HEK293 (cell line): ENCODE measurements at regions not wholly inside any gene's neighbourhood (a gene's known extent, or its start where the extent isn't known, plus 50 kb on each side); places are given as distances from the start of the nearest gene placed in this dataset.

Experiments used
- CTCF ChIA-PET: fragments of 350-600 bp; formaldehyde crosslinking; extraction: SDS; loops from one replicate; lab custom pipeline; 2021; ENCODE audit warnings: antibody characterized with exemption; lab: Yijun Ruan, JAX
- POLR2A ChIA-PET: fragments of 300-600 bp; formaldehyde crosslinking; extraction: SDS; loops from one replicate; lab custom pipeline; 2020; ENCODE audit warnings: antibody characterized with exemption, inconsistent platforms; lab: Yijun Ruan, JAX
- H3K27ac ChIP-seq: fragments of 200-500 bp; sonication (Bioruptor generic); 2 replicates; pipeline ENCODE4 v1.5.1; 2014; ENCODE audit warnings: low read depth, low read length, control low read depth, inconsistent platforms; ENCODE audit errors: extremely low read depth
- H3K36me3 ChIP-seq, 2 experiments: fragments of 200-500 bp in 1 of 2; sonication (Bioruptor generic) in 1 of 2; 1 replicate in 1 of 2; 2 replicates in 1 of 2; pipeline ENCODE4 v1.5.1; 2014 to 2017; ENCODE audit warnings: inconsistent platforms in 2 of 2, low read length in 2 of 2; ENCODE audit not compliant: control insufficient read depth in 2 of 2, insufficient read depth in 1 of 2
- H3K4me1 ChIP-seq: fragments of 200-500 bp; sonication (Bioruptor generic); 2 replicates; pipeline ENCODE4 v1.5.1; 2014; ENCODE audit warnings: mild to moderate bottlenecking, low read length, inconsistent platforms; ENCODE audit not compliant: control insufficient read depth, insufficient read depth
- H3K4me3 ChIP-seq: 2 replicates; pipeline ENCODE4 v1.5.1; 2011; ENCODE audit warnings: low read depth, mild to moderate bottlenecking, control low read depth, low read length, moderate library complexity
- H3K9me3 ChIP-seq: fragments of 200-500 bp; sonication (Bioruptor generic); 2 replicates; pipeline ENCODE4 v1.5.1; 2014; ENCODE audit warnings: low read depth, low read length, inconsistent platforms; ENCODE audit not compliant: control insufficient read depth, insufficient read depth
- BCL11A ChIP-seq: fragments of 450-650 bp; formaldehyde crosslinking; IDR thresholded peaks from 2 replicates; pipeline ENCODE4 v1.5.1; 2016; ENCODE audit warnings: low read depth, missing biosample characterization, missing genetic modification characterization
- GLI4 ChIP-seq: fragments of 450-650 bp; formaldehyde crosslinking; IDR thresholded peaks from 2 replicates; pipeline ENCODE4 v1.5.1; 2016; ENCODE audit warnings: missing biosample characterization, missing genetic modification characterization
- HOXC10 ChIP-seq: sonication (generic); formaldehyde crosslinking; IDR thresholded peaks from 2 replicates; pipeline ENCODE4 v1.8.1; 2023; ENCODE audit warnings: mild to moderate bottlenecking, missing genetic modification reagents
- HOXD13 ChIP-seq: sonication (generic); formaldehyde crosslinking; IDR thresholded peaks from 2 replicates; pipeline ENCODE4 v1.8.0; 2022; ENCODE audit warnings: missing genetic modification reagents, borderline replicate concordance
- KLF1 ChIP-seq: fragments of 450-650 bp; formaldehyde crosslinking; IDR thresholded peaks from 2 replicates; pipeline ENCODE4 v1.5.1; 2016; ENCODE audit warnings: missing biosample characterization, missing genetic modification characterization
- PRDM1 ChIP-seq: fragments of 450-650 bp; formaldehyde crosslinking; IDR thresholded peaks from 2 replicates; pipeline ENCODE4; 2016; ENCODE audit warnings: missing biosample characterization, missing genetic modification characterization
- REPIN1 ChIP-seq: fragments of 450-650 bp; formaldehyde crosslinking; IDR thresholded peaks from 2 replicates; pipeline ENCODE4 v1.5.1; 2017; ENCODE audit warnings: missing biosample characterization, missing genetic modification characterization, low read depth
- SCRT2 ChIP-seq: fragments of 450-650 bp; formaldehyde crosslinking; IDR thresholded peaks from 2 replicates; pipeline ENCODE4 v1.5.1; 2016; ENCODE audit warnings: missing biosample characterization, missing genetic modification characterization
- ZBTB20 ChIP-seq: fragments of 450-650 bp; formaldehyde crosslinking; IDR thresholded peaks from 2 replicates; pipeline ENCODE4 v1.5.1; 2016; ENCODE audit warnings: missing biosample characterization, missing genetic modification characterization
- ZIC2 ChIP-seq: fragments of 450-650 bp; formaldehyde crosslinking; IDR thresholded peaks from 2 replicates; pipeline ENCODE4 v1.5.1; 2016; ENCODE audit warnings: missing biosample characterization, missing genetic modification characterization
- ZNF2 ChIP-seq: fragments of 450-650 bp; formaldehyde crosslinking; IDR thresholded peaks from 2 replicates; pipeline ENCODE4 v1.5.1; 2016; ENCODE audit warnings: missing biosample characterization, missing genetic modification characterization
- ZNF274 ChIP-seq, 2 experiments: fragments of 200-500 bp in 1 of 2; fragments of 450-650 bp in 1 of 2; sonication (Bioruptor generic) in 1 of 2; formaldehyde crosslinking in 1 of 2; IDR thresholded peaks; 2 replicates each; pipeline versions ENCODE4 v1.5.1 to v1.6.1; 2014 to 2016; ENCODE audit warnings: borderline replicate concordance in 1 of 2, inconsistent platforms in 1 of 2, low read length in 1 of 2, missing biosample characterization in 1 of 2, missing genetic modification characterization in 1 of 2
- ZNF302 ChIP-seq: fragments of 450-650 bp; formaldehyde crosslinking; IDR thresholded peaks from 2 replicates; pipeline ENCODE4 v1.5.1; 2016; ENCODE audit warnings: missing biosample characterization, missing genetic modification characterization, low read depth
- ZNF335 ChIP-seq: fragments of 450-650 bp; formaldehyde crosslinking; conservative IDR thresholded peaks from 2 replicates; pipeline ENCODE4 v1.5.1; 2016; ENCODE audit warnings: missing biosample characterization, missing genetic modification characterization
- ZNF433 ChIP-seq: fragments of 450-650 bp; formaldehyde crosslinking; IDR thresholded peaks from 2 replicates; pipeline ENCODE4 v1.5.1; 2016; ENCODE audit warnings: missing biosample characterization, missing genetic modification characterization, low read depth
- ZNF473 ChIP-seq: fragments of 450-650 bp; formaldehyde crosslinking; IDR thresholded peaks from 2 replicates; pipeline ENCODE4 v1.5.1; 2017; ENCODE audit warnings: missing biosample characterization, missing genetic modification characterization
- ZNF560 ChIP-seq: fragments of 450-650 bp; formaldehyde crosslinking; IDR thresholded peaks from 2 replicates; pipeline ENCODE4 v1.5.1; 2017; ENCODE audit warnings: missing biosample characterization, missing genetic modification characterization, borderline replicate concordance
- ZNF571 ChIP-seq: fragments of 450-650 bp; formaldehyde crosslinking; IDR thresholded peaks from 2 replicates; pipeline ENCODE4 v1.5.0; 2017; ENCODE audit warnings: missing biosample characterization, missing genetic modification characterization
- ZNF658 ChIP-seq: fragments of 450-650 bp; formaldehyde crosslinking; IDR thresholded peaks from 2 replicates; pipeline ENCODE4; 2016; ENCODE audit warnings: missing biosample characterization, missing genetic modification characterization
- ZSCAN30 ChIP-seq: fragments of 450-650 bp; IDR thresholded peaks from 2 replicates; pipeline ENCODE4 v1.5.1; 2018; ENCODE audit warnings: missing biosample characterization, mild to moderate bottlenecking, missing genetic modification characterization, moderate library complexity
- TF ChIP-seq, protein P1 (sequence below): fragments of 450-650 bp; formaldehyde crosslinking; IDR thresholded peaks from 2 replicates; pipeline ENCODE4 v1.5.1; 2016; ENCODE audit warnings: missing biosample characterization, missing genetic modification characterization
- TF ChIP-seq, protein P2 (sequence below): fragments of 450-650 bp; formaldehyde crosslinking; IDR thresholded peaks from 2 replicates; pipeline ENCODE4 v1.5.1; 2016; ENCODE audit warnings: missing biosample characterization, missing genetic modification characterization

DNA sequence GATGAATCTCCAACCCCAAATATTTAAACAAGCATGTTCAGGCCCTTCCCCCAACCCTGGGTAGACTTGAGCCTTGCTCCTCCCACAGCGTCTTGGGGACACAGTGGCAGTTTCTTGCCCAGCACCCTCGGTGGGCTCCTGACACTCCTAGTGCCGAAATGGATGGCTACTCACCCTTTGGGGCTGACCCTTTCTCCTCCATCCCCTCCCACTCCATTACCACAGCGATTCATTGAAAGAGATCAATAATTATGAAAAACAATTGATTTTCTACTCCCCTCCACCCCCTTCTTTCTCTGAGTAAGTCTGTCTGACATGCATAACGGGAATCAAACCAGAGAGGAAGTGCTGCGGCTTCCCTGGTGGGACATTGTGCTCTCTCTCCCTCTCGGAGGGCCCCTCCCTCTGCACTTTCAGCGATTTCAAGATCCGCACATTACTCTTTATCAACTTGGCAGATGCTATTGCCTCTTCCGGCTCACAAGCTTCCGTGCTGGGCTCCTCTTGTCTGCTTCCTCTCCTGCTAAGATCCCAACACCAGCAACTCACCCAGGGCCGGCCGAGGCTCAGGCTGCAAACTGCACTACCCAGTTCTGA, 79.0 kb upstream of the PLXNA4 start:
- CTCF ChIA-PET: interaction anchor here (0.7 to 1.5 kb wide), 3 partner anchors 23 to 1014 kb away, joined by 3 to 4 read pairs (median 3); no protein-coding TSS in a partner anchor
- H3K4me3 ChIP-seq: no peak overlapping the region

DNA sequence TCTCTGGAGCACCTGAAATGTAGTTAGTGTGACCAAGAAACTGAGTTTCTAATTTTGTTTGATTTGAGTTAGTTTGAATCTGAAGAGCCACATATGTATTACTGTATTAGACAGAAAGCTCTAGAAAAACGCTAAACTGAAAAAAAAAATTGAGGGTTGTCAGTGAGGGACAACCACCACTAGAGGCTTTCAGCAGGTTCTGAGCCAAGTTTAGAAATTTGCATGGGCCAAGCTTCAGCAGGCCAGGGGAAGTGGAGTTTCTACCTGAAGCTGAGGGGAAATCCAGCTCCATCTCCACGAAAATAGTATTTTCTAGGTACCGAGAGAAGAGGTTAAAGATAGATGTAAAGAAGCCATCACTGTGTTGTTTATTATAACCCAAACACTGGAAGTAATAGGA, 77.9 kb upstream of the PLXNA4 start:
- no peak overlapping the region for H3K4me3 ChIP-seq
- H3K4me1 ChIP-seq: no peaks in the 10 kb centered on the region
- POLR2A ChIA-PET: no interaction called here
- H3K36me3 ChIP-seq: no peaks in the 10 kb centered on the region
- no peak overlapping the region for H3K27ac ChIP-seq
- no peak for TF ChIP-seq ZBTB20
- TF ChIP-seq GLI4 (tag by site-specific recombination): no peak
- no peak for TF ChIP-seq ZNF302
- no peak for TF ChIP-seq ZNF658 (tag by site-specific recombination)
- no peak for TF ChIP-seq ZIC2 (tag by site-specific recombination)
- no peak for TF ChIP-seq ZNF560
- no peak for TF ChIP-seq ZSCAN30
- TF ChIP-seq, all 188 proteins: peak for 0
- no peaks in the 10 kb centered on the region for H3K9me3 ChIP-seq
- CTCF ChIA-PET: interaction anchor here (0.6 to 1.5 kb wide), 7 partner anchors 22 to 782 kb away, joined by 3 to 5 read pairs (median 3); no protein-coding TSS in a partner anchor

More for the DNA sequence above, 79.0 kb upstream of the PLXNA4 start:
- Histone ChIP-seq H3K36me3 (no peaks in the 10 kb centered on the region), H3K27ac (no peak overlapping the region), H3K4me1 (no peaks in the 10 kb centered on the region), H3K9me3 (no peaks in the 10 kb centered on the region)
- TF ChIP-seq, protein P1, sequence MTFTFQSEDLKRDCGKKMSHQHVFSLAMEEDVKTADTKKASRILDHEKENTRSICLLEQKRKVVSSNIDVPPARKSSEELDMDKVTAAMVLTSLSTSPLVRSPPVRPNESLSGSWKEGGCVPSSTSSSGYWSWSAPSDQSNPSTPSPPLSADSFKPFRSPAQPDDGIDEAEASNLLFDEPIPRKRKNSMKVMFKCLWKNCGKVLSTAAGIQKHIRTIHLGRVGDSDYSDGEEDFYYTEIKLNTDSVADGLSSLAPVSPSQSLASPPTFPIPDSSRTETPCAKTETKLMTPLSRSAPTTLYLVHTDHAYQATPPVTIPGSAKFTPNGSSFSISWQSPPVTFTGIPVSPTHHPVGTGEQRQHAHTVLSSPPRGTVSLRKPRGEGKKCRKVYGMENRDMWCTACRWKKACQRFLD (tag by site-specific recombination): no peak
- TF ChIP-seq, protein P2, sequence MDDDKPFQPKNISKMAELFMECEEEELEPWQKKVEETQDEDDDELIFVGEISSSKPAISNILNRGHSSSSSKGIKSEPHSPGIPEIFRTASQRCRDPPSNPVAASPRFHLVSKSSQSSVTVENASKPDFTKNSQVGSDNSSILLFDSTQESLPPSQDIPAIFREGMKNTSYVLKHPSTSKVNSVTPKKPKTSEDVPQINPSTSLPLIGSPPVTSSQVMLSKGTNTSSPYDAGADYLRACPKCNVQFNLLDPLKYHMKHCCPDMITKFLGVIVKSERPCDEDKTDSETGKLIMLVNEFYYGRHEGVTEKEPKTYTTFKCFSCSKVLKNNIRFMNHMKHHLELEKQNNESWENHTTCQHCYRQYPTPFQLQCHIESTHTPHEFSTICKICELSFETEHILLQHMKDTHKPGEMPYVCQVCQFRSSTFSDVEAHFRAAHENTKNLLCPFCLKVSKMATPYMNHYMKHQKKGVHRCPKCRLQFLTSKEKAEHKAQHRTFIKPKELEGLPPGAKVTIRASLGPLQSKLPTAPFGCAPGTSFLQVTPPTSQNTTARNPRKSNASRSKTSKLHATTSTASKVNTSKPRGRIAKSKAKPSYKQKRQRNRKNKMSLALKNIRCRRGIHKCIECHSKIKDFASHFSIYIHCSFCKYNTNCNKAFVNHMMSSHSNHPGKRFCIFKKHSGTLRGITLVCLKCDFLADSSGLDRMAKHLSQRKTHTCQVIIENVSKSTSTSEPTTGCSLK (tag by site-specific recombination): no peak
- TF ChIP-seq ZNF2 (tag by site-specific recombination): no peak
- POLR2A ChIA-PET: no interaction called here

DNA sequence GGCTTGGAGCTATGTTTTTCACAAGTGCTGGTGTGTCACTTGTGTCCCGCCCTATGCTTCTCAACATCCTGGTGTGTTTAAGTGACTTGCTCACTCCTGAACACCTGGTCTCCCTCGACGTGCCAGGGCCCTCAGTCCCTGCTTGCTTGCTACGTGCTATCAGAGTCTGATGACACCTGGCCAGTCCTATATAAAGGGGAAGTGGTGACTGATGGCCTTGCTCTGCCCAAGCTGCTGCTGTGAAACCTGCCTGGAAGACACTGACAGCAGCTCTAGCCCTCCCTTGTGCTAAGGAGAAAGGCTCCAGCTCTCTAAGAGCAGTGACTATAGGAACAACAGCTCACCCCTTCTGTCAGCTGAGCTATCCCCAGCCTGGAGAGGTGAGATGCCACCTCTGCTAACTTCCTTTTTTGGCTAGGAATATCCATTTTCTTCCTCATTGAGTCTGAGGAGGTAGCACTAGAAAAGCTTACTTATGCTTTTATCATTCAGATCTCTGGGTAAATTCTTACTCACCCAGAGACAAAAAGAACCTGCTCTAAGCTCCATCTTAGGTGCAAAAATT, 77.2 kb upstream of the PLXNA4 start:
- TF ChIP-seq REPIN1 (no peak), SCRT2 (tag by site-specific recombination) (no peak), ZNF658 (tag by site-specific recombination) (no peak), ZNF274 (IDR thresholded peaks at IDR 0.05; ENCODE audit: low read length) (no peak), ZNF274 (tag by site-specific recombination; IDR thresholded peaks at IDR 0.05; ENCODE audit: borderline replicate concordance) (no peak), PRDM1 (tag by site-specific recombination) (no peak), ZNF335 (tag by site-specific recombination) (no peak), ZNF433 (tag by site-specific recombination) (no peak), HOXD13 (no peak), ZNF571 (tag by site-specific recombination) (no peak), BCL11A (tag by site-specific recombination) (no peak), KLF1 (no peak), HOXC10 (no peak), ZNF473 (no peak)
- TF ChIP-seq, all 188 proteins: peak for 0
- CTCF ChIA-PET: interaction anchor here (0.6 to 1.5 kb wide), 7 partner anchors 21 to 783 kb away, joined by 3 to 5 read pairs (median 3); no protein-coding TSS in a partner anchor

More for the DNA sequence above, 77.2 kb upstream of the PLXNA4 start:
- POLR2A ChIA-PET: no interaction called here
- Histone ChIP-seq H3K4me1 (no peaks in the 10 kb centered on the region), H3K36me3 (no peaks in the 10 kb centered on the region), H3K4me3 (no peak overlapping the region), H3K27ac (no peak overlapping the region), H3K9me3 (no peaks in the 10 kb centered on the region)
